Ovary (tissue), 7 donors: ENCODE measurements at regions not wholly inside any gene's neighbourhood (a gene's known extent, or its start where the extent isn't known, plus 50 kb on each side); places are given as distances from the start of the nearest gene placed in this dataset.
"Not testable (repeated sequence)": the region's sequence is repeated elsewhere in the genome, so short reads cannot be mapped to it uniquely, and the experiment has no call there.

Source experiments
- DNase-seq, 5 donors: peaks; one replicate each; pipeline ENCODE4 v3.0.0-alpha.2; 2019 to 2020
- H3K27ac ChIP-seq, 2 donors: fragments of 200-600 bp; one replicate each; pipeline versions ENCODE4 v1.5.1 to v1.8.0; 2019 to 2022
- H3K27me3 ChIP-seq: fragments of 200-600 bp; one replicate; pipeline ENCODE4 v1.8.0; 2022
- H3K36me3 ChIP-seq: fragments of 200-600 bp; sonication (generic); one replicate; pipeline ENCODE4 v1.5.1; 2019
- H3K4me1 ChIP-seq: one replicate; pipeline ENCODE4 v1.8.1; 2013; ENCODE audit warnings: mild to moderate bottlenecking, moderate library complexity; ENCODE audit not compliant: insufficient read depth
- H3K4me3 ChIP-seq: fragments of 200-600 bp; sonication (generic); one replicate; pipeline ENCODE4 v1.5.1; 2017
- H3K9me3 ChIP-seq, 2 donors: fragments of 200-600 bp in 1 of 2; sonication (generic) in 1 of 2; one replicate each; pipeline versions ENCODE4 v1.5.1 to v1.8.1; 2013 to 2019; ENCODE audit warnings: mild to moderate bottlenecking in 1 of 2, moderate library complexity in 1 of 2
- CTCF ChIP-seq, 3 donors: fragments of 450-650 bp in 2 of 3; fragments of 200-600 bp in 1 of 3; IDR thresholded peaks; one replicate each; pipeline versions ENCODE4 v1.5.1 to v1.8.0; 2016 to 2022; ENCODE audit warnings: antibody characterized with exemption in 3 of 3, mild to moderate bottlenecking in 1 of 3
- EP300 ChIP-seq: sonication (generic); formaldehyde crosslinking; IDR thresholded peaks from one replicate; pipeline ENCODE4 v1.6.1; 2017; ENCODE audit warnings: antibody characterized with exemption
- POLR2A ChIP-seq: fragments of 450-650 bp; IDR thresholded peaks from one replicate; pipeline ENCODE4 v1.6.1; 2017; ENCODE audit warnings: antibody characterized with exemption, mild to moderate bottlenecking, moderate library complexity
- WGBS, 3 donors: extraction: QIAGEN DNeasy Blood & Tissue Kit in 1 of 3; methylation state at CpG; one replicate each; pipeline versions ENCODE4 v1.1.5 to v1.1.7; 2013 to 2017; 5-methylcytosine and 5-hydroxymethylcytosine counted together
- intact Hi-C, 4 donors: fragments of 100-400 bp; cut with DNase I; formaldehyde crosslinking; loops; one replicate each; pipeline versions ENCODE4 v1.11.0 to v1.15.1; 2022 to 2023
- donor health status: DM: no; HTN: no; CAD: no; lungs with moderate emphysema.
- donor health status: DM: no; HTN: no; CAD: no.
- donor health status: Bipolar disorder and iron deficiency.
- donor health status: DM: no; HTN: no; CAD: no.
- donor health status: DM: yes; HTN: yes; CAD: no.

GRCh38 chr5:90095292-90096060, 314.1 kb downstream of the CETN3 start:
- intact Hi-C loops: loop anchor here in 1 of 4 donors (2.0 kb wide), 1 partner anchor 29 kb away; no protein-coding TSS in a partner anchor
- no peak for DNase-seq
- no peak for TF ChIP-seq EP300
- no peak for TF ChIP-seq POLR2A
- no peak for TF ChIP-seq CTCF (IDR thresholded peaks at IDR 0.05)
- WGBS, 3 donors: 88 to 92% (median 89%) methylated on average over 3 of the region's 3 CpGs
- Histone ChIP-seq H3K36me3 (no peaks in the 10 kb centered on the region), H3K4me1 (no peaks in the 10 kb centered on the region), H3K27me3 (no peaks in the 10 kb centered on the region), H3K4me3 (no peak overlapping the region), H3K9me3 (no peaks in the 10 kb centered on the region), H3K27ac (no peak overlapping the region)

DNA sequence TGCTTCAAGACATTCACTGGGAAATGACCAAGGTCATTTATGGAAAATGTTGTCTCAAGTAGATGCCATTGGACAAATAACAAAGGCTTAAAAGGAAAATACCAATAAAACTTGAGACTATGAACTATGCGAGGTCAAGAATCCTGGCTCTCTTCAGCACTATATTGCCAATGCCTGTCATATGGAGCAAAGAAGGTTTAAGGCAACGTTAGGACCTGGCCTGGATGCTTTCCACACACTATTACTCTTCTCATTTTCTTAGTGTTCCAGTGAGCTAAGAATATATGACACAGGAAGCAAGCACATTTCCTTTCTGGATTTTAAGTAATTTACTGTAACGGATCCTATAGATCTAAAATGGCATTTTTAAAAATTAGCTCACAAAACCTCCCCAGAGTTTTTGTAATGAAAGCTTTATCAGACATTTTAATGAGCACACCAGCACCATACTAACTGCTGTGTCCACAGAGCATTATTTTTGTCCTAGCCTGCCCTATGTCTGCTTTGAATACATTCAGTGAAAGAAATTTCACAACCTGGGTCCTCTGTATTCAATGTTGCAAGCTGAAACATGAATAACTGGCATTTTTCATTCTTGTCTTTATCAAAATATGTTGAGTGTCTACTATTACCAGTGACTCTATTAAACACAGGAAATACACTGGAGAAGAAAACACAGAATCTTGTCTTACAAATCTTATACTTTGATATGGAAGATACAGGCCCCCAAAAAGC, 315.6 kb downstream of the CETN3 start:
- Histone ChIP-seq H3K27me3 (no peaks in the 10 kb centered on the region), H3K4me3 (no peak overlapping the region), H3K4me1 (no peaks in the 10 kb centered on the region), H3K36me3 (no peaks in the 10 kb centered on the region), H3K9me3 (no peaks in the 10 kb centered on the region), H3K27ac (no peak overlapping the region)
- no peak for TF ChIP-seq POLR2A
- no peak for TF ChIP-seq CTCF (IDR thresholded peaks at IDR 0.05)
- TF ChIP-seq EP300: no peak
- no peak for DNase-seq
- 20 to 33% (median 26%) methylated on average over 3 of the region's 3 CpGs for WGBS, 3 donors
- intact Hi-C loops: loop anchor here in 1 of 4 donors (2.0 kb wide), 1 partner anchor 31 kb away; no protein-coding TSS in a partner anchor

GRCh38 chr5:90092734-90093133, 316.8 kb downstream of the CETN3 start:
- Histone ChIP-seq H3K4me3 (no peak overlapping the region), H3K27me3 (no peaks in the 10 kb centered on the region), H3K9me3 (no peaks in the 10 kb centered on the region), H3K4me1 (no peaks in the 10 kb centered on the region), H3K27ac (no peak overlapping the region), H3K36me3 (no peaks in the 10 kb centered on the region)
- TF ChIP-seq POLR2A: no peak
- intact Hi-C loops: no loop called here
- 81 to 86% (median 84%) methylated on average over 3 of the region's 3 CpGs for WGBS, 3 donors
- DNase-seq: no peak

DNA sequence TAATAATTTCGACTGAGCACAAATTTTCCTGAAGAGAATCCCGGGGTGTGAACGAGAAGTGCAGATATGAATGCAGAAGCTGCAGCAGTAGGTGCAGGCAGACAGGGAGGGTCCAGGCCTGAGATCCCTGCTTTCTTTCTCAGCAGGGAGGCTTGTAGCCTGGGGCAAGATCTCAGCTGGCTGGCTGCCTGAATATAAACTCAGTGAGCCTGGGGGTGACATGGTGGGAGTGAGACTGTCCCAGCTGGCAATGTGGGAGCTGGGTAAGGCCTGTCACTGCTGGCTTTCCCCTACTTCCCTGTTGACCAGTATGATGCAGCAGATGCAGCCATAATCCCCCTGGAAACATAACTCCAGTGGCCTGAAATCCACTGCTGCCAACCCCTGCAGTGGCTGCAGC, 325.2 kb downstream of the CETN3 start:
- Histone ChIP-seq H3K4me1 (no peaks in the 10 kb centered on the region), H3K9me3 (no peaks in the 10 kb centered on the region), H3K36me3 (no peaks in the 10 kb centered on the region), H3K27me3 (no peaks in the 10 kb centered on the region), H3K27ac (no peak overlapping the region), H3K4me3 (no peak overlapping the region)
- intact Hi-C loops: no loop called here
- TF ChIP-seq CTCF (IDR thresholded peaks at IDR 0.05): no peak
- 91 to 97% (median 92%) methylated on average over 3 of the region's 3 CpGs for WGBS, 3 donors
- no peak for DNase-seq

- H3K36me3 ChIP-seq, H3K27me3 ChIP-seq, H3K9me3 ChIP-seq, intact Hi-C loops, DNase-seq, H3K27ac ChIP-seq, H3K4me3 ChIP-seq, H3K4me1 ChIP-seq: not testable (repeated sequence)
- WGBS, 3 donors: 91 to 95% (median 92%) methylated on average over 22 of the region's 22 CpGs
Measured at GRCh38 chr5:90073026-90073570, 336.5 kb downstream of the CETN3 start.
